ENCODE measurements at regions not wholly inside any gene's neighbourhood (a gene's known extent, or its start where the extent isn't known, plus 50 kb on each side); places are given as distances from the start of the nearest gene placed in this dataset.

- H3K4me1 ChIP-seq = no peaks in the 10 kb centered on the region
- H3K9me3 ChIP-seq = no peaks in the 10 kb centered on the region
- no peak for ATAC-seq
- no peak overlapping the region for H3K4me2 ChIP-seq
- DNase-seq (ENCODE audit: low read depth in 1 of 2, low spot score in 1 of 2) = no peak
- no peak overlapping the region for H3K4me3 ChIP-seq
- ChIA-PET CTCF (interaction anchor here (1.1 kb wide), 1 partner anchor 23 kb away, joined by 3 read pairs; no protein-coding TSS in a partner anchor), POLR2A (no interaction called here)
- FAIRE-seq = no peak
- no peak overlapping the region for H3K27ac ChIP-seq
- 8% methylated on average over 3 of the region's 3 CpGs for WGBS (ENCODE audit: missing lambda C conversion rate)
- TF ChIP-seq ZSCAN20 (CRISPR knock-in tag; IDR thresholded peaks at IDR 0.05) (no peak), JUN (IDR thresholded peaks at IDR 0.05) (no peak), RNF2 (IDR thresholded peaks at IDR 0.05; ENCODE audit: borderline replicate concordance, low read depth) (no peak), CHD2 (IDR thresholded peaks at IDR 0.05; ENCODE audit: low read length, partially characterized antibody) (no peak), RARB (CRISPR knock-in tag; IDR thresholded peaks at IDR 0.05) (no peak), EP300 (IDR thresholded peaks at IDR 0.05) (no peak), TFCP2L1 (CRISPR knock-in tag; IDR thresholded peaks at IDR 0.05) (no peak), ZC3H11A (IDR thresholded peaks at IDR 0.05) (no peak)
Measured at GRCh38 chr5:10130881-10131280, 118.8 kb downstream of the ATPSCKMT start.

- ChIA-PET CTCF (no interaction called here), POLR2A (no interaction called here)
- no peaks in the 10 kb centered on the region for H3K4me1 ChIP-seq
- H3K9me3 ChIP-seq = no peaks in the 10 kb centered on the region
- no peak for DNase-seq (ENCODE audit: low read depth in 1 of 2, low spot score in 1 of 2)
- no peak for TF ChIP-seq HOXB5 (CRISPR knock-in tag; IDR thresholded peaks at IDR 0.05)
- no peak for TF ChIP-seq NFE2L2 (conservative IDR thresholded peaks at IDR 0.05; ENCODE audit: low read length)
- TF ChIP-seq EHMT2 (IDR thresholded peaks at IDR 0.05; ENCODE audit: low read depth) = no peak
- TF ChIP-seq CBX2 (IDR thresholded peaks at IDR 0.05; ENCODE audit: borderline replicate concordance, low read depth) = no peak
- no peak for TF ChIP-seq EP300 (IDR thresholded peaks at IDR 0.05)
- TF ChIP-seq RCOR1 (IDR thresholded peaks at IDR 0.05; ENCODE audit: low read depth, low read length) = no peak
- TF ChIP-seq CHD2 (IDR thresholded peaks at IDR 0.05; ENCODE audit: low read length, partially characterized antibody) = no peak
- TF ChIP-seq CHD4 (IDR thresholded peaks at IDR 0.05; ENCODE audit: borderline replicate concordance) = no peak
- no peak for TF ChIP-seq CEBPB (IDR thresholded peaks at IDR 0.05)
- TF ChIP-seq RARB (CRISPR knock-in tag; IDR thresholded peaks at IDR 0.05) = no peak
- no peak for TF ChIP-seq FOSB (CRISPR knock-in tag; IDR thresholded peaks at IDR 0.05)
- no peak for TF ChIP-seq FOSL2 (IDR thresholded peaks at IDR 0.05)
- TF ChIP-seq FOSL2 (CRISPR knock-in tag; IDR thresholded peaks at IDR 0.05) = no peak
- no peak for TF ChIP-seq POLR2AphosphoS2 (conservative IDR thresholded peaks at IDR 0.05; ENCODE audit: low read length)
- TF ChIP-seq TP53 (CRISPR knock-in tag; IDR thresholded peaks at IDR 0.05) = no peak
- no peak for TF ChIP-seq PHF8 (IDR thresholded peaks at IDR 0.05; ENCODE audit: borderline replicate concordance, low read depth)
- TF ChIP-seq ELK1 (IDR thresholded peaks at IDR 0.05; ENCODE audit: low read depth, low read length) = no peak
- no peak for TF ChIP-seq JUNB (IDR thresholded peaks at IDR 0.05)
- no peak for TF ChIP-seq MAZ (IDR thresholded peaks at IDR 0.05; ENCODE audit: borderline replicate concordance, low read depth, low read length)
- no peak for FAIRE-seq
- H3K27ac ChIP-seq = no peak overlapping the region
- no peak overlapping the region for H3K4me3 ChIP-seq
- H3K4me2 ChIP-seq = no peak overlapping the region
- WGBS (ENCODE audit: missing lambda C conversion rate) = 80% methylated on average over 5 of the region's 6 CpGs
- no peak for ATAC-seq
Measured at GRCh38 chr5:10126900-10127299, 122.8 kb downstream of the ATPSCKMT start.

- Histone ChIP-seq H3K9me3 (no peaks in the 10 kb centered on the region), H3K4me3 (no peak overlapping the region), H3K27ac (no peak overlapping the region), H3K4me2 (no peak overlapping the region), H3K4me1 (no peaks in the 10 kb centered on the region)
- DNase-seq (ENCODE audit: low read depth in 1 of 2, low spot score in 1 of 2) (no peak), ATAC-seq (no peak), FAIRE-seq (no peak)
- ChIA-PET POLR2A (no interaction called here), CTCF (no interaction called here)
- 56% methylated on average over 9 of the region's 9 CpGs for WGBS (ENCODE audit: missing lambda C conversion rate)
- TF ChIP-seq ZC3H11A (IDR thresholded peaks at IDR 0.05) (no peak), EHMT2 (IDR thresholded peaks at IDR 0.05; ENCODE audit: low read depth) (no peak), RCOR1 (IDR thresholded peaks at IDR 0.05; ENCODE audit: low read depth, low read length) (no peak), PBX3 (IDR thresholded peaks at IDR 0.05) (no peak), ZNF302 (CRISPR knock-in tag; IDR thresholded peaks at IDR 0.05) (no peak), MAFK (IDR thresholded peaks at IDR 0.05; ENCODE audit: partially characterized antibody) (no peak), RAD21 (conservative IDR thresholded peaks at IDR 0.05 in 1 of 2, IDR thresholded peaks at IDR 0.05 in 1 of 2) (no peak), HEYL (CRISPR knock-in tag; IDR thresholded peaks at IDR 0.05) (no peak), USF2 (IDR thresholded peaks at IDR 0.05) (no peak), SMC3 (IDR thresholded peaks at IDR 0.05) (no peak), CTCF (IDR thresholded peaks at IDR 0.05) (no peak), HOXA7 (CRISPR knock-in tag; IDR thresholded peaks at IDR 0.05) (no peak), KDM1A (IDR thresholded peaks at IDR 0.05; ENCODE audit: low read depth) (no peak), JUN (IDR thresholded peaks at IDR 0.05) (no peak)
Measured at GRCh38 chr5:10125116-10125515, 124.6 kb downstream of the ATPSCKMT start.
